HG03103 (cell line): ENCODE measurements at regions not wholly inside any gene's neighbourhood (a gene's known extent, or its start where the extent isn't known, plus 50 kb on each side); places are given as distances from the start of the nearest gene placed in this dataset.

Source experiments
- ATAC-seq: cut with Tn5 transposase; IDR thresholded peaks from one replicate; pipeline ENCODE4 v1.9.1; 2021; ENCODE audit warnings: low read depth; ENCODE audit not compliant: unreplicated experiment

DNA sequence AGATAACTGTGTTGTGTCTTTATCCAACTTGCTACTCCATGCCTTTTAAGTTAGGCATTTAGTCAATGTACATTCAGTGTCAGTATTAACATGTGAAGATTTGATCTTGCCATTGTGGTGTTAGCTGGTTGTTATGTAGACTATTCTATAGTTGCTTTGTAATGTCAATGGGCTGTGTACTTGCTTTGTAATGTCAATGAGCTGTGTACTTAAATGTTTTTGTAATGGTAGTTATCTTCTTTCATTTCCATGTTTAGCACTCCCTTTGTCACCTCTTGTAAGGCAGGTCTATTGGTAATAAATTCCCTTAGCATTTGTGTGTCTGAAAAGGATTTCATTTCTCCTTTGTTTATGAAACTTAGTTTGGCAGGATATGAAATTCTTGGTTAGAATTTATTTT is 53.4 kb downstream of the MC4R start:
- ATAC-seq, result no peak

DNA sequence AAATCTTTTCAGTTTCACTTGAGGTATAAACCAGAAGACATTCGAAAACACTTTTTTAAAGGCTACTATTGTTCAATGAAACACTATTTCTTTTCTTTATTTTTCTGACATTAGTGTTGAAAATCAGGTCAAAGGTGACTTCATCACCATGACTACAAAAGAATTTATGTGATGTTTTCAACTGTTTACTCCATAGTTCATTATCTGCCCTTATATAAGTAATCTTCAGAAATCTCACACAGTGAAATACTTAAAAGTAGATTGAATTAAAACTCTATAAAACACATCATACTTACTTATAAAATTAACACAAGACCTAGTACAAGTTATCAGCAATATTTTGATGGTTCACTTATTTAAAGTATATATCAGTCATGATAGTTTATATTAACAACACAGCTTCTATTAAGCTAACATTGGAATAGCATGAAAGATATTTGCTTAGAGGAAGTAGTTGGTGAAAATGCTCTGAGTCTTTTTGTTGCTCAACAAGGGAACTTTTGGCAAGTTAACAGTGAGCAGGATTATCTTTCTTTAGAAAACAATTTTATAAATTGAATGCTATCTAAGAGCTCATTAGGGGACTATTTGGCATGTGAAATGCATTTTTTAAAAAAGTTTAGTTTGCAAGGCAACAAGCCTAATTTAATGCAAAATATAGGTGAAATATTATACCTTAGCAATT is 60.8 kb downstream of the MC4R start:
- no peak for ATAC-seq

DNA sequence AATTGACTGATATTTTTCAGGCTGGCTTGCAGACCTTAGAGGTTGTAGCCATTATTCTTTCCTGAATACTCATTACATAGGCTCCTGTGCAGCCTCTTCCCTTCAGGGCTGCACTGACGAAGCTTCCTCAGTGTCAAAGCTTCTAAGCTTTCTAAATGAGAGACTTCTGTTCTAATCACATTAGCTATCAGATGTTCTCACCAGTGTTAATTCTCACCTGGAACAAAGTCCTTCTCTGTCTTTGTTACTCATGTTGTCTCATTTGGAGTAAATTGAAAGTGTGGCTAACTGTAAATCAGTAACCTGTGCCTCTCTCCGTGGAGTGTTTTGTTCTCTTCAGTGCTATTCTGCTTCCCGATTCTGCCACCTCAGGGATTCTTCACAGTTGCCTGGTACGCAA is 76.9 kb downstream of the MC4R start:
- ATAC-seq, result no peak

DNA sequence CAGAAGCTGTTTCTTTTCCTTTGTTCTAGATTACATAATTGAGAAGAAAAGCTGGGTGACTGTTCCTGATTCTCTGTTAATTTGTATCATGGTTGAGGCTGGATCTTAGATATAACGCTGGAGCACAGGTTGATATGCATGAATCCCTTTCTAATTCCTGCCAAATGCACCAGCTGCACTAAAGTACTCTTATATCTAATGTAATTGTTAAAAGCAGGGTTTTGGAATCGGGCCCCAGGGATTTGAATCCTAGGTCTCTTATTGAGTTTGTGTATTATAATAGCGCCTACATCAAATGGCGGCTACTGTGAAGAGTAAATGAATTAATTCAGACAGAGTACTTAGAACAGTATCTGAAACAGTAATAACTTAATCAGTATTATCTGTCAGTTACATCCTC is 80.4 kb downstream of the MC4R start:
- ATAC-seq, result no peak

DNA sequence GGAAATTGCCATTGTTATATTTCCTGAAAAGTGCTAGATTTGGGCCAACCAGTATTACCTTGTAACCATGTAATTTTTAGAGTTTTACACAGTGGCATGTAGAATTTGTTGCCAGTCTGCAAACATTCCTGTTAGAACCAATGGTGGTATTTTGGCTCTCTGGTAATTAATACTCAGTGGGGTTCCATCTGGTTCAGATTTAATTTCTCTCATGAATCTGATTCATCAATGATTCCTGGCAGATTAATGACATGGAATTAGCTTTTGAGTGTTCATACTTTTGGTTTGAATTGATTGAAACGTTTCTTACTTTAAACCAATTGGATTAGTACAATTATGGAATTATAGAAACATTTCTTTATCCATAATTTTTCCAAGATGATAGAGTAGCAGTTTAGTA is 93.2 kb downstream of the MC4R start:
- no peak for ATAC-seq

DNA sequence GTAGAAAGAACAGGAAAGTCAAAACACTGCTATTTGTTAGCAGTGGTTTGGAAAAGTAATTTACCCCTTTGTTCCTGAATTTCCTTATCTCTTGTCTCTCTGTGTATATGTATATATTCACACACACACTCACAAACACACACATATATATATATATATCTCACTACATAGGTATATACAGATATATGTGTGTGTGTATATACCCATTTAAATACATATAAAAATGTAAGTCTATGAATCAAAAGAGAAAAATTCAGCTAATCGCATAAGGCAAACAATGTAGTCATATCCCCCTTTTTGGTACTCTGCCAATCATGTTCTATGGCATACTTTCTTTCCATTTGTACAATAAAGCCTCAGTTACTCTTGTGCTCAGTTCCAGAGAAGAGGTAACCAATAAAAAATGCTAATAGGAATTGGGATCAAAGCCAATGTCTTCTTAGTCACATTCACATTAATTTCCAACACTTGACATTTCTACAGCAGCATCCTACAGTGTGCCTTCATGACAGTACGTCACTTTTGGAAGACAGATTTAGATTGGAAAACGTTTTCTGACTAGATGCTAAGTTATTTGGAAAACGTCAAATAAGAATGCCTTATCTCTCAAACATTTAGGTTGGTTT is 94.6 kb downstream of the MC4R start:
- no peak for ATAC-seq

DNA sequence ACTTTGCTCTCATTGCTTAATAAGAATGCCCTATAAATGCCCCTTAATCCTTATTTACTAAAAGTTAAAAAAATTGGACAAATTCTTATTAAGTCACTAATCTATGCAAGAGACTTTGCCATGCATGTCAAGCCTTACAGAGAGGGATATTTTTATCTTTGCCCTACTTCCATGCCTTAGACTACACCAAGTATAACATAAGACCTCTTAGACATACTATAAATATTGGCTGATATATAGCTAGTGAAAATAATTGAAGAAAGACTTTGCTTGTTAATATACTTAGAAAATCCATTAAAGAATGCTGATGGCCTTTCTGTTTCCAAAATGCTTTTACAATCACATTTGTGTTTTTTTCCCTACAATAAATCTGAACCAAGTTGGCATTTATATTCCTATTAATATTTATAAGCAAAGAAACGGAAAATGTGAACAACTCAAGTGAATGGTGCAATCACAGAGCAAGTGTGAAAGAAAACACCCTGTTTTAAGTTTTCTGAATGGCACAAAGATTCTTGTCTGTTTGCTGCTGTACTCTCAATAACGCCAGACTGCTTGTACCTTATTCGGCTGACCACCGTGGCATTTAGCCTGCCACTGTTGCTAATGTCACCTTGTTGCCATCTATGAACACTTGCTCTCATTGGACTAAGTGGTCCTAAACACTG is 105.0 kb downstream of the MC4R start:
- ATAC-seq, result no peak

DNA sequence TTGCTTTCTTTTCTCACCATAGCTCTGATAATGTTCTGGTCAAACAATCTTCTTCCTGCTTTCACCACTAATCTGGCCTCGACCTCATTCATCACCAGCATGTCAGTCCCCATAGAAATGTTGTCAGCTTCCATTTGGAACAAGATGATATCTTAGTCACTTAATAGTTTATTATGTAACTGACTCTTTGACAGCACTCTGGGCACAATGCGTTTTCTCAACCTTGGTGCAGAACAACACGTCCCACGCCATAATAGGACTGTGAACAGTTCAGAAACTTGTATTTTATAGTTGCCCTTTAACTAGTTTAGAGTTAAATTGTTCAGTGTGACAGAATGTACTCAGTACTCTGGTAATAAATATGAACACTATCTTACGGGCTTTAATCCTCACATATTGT is 106.0 kb downstream of the MC4R start:
- no peak for ATAC-seq

DNA sequence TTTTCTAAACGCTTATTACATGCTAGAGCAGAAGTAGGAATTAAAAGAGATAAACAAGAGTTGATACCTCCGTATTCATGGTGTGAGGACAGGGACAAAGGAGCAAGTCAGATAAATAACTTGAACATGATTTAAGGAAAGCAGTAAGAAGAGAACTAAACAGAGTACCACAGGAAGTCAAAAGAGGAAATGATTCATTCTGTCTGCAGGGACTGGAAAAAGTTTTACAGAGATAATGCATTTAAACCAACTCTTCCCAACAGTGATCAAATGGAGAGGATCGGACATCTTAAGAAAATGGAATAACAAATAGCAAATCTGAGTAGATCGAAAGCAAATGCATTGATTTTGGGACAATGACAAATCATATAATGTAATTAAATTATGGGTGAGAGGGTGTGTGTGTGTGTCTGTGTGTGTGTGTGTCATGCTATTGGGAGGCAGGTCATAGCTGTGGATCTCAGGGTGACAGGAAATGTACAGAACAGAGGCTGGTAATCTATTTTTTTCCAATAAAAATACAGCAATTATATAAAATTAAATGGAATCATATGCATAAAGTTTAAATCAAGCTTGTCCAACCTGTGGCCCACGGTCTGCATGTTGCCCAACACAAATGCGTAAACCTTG is 113.4 kb downstream of the MC4R start:
- peak; percentile 59 for ATAC-seq

DNA sequence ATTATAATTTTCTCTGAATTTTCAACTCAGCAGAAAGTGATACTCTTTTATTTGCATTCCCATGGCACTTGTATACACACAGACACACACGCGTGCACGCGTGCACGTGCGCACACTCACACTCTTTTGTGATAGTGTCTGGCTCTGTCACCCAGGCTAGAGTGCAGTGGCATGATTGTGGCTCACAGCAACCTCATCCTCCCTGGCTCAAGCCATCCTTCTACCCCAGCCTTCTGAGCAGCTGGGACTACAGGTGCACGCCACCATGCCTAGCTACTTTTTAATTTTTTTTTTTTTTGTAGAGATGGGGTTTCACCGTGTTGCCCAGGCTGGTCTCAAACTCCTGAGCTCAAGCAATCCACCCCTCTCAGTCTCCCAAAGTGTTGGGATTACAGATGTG is 123.2 kb downstream of the MC4R start:
- ATAC-seq, result no peak

DNA sequence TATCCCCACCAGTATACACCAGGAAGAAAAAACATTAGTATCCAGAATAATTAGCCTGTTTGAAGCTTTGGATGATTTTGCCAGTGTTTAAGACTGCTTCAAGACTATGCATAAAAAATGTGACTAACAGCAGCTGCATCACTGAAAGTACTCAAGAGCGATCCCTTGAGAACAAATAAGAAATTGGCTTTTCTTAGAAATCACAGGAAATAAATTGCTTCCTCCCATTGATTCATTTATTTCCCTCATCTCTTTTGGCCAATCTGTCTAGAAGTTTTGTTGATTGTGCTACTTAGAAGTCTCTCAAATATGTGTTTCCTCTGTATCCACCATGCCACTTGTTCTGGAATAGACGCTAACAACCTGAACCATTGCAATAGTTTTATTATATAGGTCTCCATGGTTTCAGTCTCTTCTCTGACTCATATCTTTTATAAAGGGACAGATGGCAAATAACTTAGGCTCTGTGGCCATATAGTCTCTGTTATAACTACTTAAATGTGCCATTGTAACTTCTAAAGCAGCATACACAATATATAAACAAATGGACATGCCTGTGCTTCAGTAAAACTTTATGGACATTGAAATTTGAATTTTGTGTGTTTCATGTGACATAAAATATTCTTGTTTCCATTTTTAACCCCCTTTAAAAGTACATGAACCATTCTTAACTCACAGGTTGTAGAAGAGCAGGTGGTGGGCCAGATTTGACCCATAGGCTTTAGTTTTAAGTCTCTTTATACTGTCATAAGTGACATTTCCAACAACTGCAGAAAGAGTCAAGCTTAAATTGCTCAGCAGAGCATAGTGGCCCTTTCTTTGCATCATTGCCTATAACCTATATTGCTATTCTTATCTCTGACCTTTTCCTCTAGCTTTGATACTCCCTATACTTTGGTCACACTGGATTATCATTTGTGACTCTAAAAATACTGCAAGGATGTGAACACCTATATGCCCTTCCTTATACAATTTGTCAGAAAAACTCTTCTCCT is 123.9 kb downstream of the MC4R start:
- no peak for ATAC-seq

DNA sequence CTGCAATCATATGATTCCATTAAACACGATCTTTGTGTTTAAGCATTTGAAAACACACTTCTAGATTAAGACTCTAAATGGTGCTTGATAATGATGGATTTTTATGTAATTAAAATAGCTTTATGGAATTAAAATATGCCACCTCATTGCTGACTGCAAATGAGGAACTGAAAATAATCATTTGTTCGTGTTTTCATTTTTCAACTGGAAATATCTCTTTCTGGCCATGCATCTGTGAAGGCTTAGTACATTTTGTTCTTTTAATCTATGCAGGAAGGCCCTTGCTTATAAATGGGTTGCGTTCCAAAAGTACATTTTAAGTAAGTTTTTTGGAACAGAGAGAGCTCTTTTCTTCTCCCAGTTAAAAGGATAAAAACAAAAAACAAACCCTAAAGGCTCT is 125.5 kb downstream of the MC4R start:
- peak; percentile 83 for ATAC-seq

DNA sequence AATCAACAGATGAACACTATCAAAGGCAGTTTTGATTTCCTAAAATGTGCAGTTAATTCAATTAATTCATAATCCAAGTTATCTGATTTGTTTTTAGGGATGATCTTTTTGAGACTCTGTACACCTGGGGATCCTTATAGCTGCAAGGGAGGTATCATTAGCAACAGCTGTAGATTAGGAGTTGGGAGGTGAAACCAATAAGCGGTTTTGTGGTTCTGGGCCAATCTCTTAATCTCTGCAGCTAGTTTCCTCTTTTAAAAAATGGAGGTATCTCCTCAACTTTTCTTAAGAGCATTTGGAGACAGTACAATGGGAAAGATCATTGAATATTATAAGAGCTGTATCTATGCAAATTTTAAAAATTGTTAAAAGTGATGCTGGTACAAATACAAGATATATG is 126.0 kb downstream of the MC4R start:
- peak; percentile 60 for ATAC-seq

DNA sequence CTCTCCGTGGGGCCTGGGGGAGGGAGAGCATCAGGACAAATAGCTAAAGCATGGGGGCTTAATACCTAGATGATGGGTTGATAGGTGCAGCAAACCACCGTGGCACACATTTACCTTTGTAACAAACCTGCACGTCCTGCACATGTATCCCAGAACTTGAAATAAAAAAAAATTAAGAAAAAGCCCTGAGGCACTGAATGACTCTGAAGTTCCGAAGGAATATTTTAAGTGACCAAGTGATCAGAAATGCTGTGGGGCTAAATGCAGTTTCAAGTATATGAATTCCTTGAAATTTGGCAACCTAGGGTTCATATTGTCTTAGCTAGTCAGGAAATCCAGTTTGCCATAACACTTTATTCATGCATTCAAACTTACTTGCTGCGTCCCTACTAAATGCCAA is 127.5 kb downstream of the MC4R start:
- no peak for ATAC-seq

DNA sequence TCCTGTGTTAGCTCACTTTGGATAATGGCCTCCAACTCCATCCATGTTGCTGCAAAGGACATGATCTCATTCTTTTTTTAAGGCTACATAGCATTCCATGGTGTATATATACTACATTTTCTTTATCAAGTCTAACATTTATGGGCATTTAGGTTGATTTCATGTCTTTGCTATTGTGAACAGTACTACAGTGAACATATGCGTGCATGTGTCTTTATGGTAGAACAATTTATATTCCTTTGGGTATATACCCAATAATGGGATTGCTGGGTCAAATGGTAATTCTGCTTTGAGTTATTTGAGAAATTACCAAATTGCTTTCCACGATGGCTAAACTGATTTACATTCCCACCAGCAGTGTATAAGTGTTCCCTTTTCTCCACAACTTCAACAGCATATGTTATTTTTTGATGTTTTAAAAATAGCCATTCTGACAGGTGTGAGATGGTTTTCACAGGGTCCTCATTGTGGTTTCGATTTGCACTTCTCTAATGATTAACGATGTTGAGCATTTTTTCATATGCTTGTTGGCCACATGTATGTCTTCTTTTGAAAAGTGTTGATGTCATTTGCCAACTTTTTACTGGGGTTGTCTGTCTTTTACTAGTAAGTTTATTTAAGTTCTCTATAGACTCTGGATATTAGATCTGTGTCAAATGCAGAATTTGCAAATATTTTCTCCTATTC is 133.4 kb downstream of the MC4R start:
- ATAC-seq, result peak; percentile 90

DNA sequence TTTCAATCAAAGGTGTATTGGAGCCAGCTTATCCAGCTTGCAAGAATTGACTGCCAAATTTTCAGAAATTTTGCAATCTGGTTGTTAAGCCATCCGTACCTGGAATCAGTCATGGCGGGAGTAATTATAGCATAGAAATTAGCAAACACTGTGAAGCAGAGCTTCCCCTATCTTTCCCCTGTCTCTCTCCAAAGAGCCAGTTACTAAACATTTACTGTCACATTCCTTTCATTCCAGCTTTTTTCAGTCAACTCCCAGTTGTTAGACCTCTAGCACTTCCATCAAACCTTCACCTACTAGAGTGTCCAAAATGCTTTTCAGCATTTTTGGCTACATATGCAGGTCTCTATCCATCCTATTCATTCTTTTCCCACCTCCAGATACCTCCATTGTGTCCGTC is 137.4 kb downstream of the MC4R start:
- no peak for ATAC-seq

DNA sequence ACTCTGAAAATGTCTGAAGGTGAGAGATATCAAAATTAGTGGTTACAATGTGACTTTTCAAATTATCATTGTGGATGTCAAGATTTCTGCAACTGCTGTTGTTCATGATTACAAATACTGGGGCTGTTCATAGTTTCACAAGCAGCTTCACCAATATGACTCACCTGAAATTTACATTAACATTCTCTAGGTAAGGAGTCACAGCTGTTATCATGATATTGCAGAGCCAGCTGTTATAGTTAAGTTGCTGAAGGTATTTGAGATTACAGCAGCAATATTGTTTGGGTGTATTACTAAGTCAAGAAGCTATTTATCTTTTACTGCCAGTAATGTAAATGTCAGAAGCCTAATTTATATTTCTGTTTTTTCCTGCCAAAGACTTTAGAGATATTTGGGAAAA is 140.0 kb downstream of the MC4R start:
- ATAC-seq, result peak; percentile 57

DNA sequence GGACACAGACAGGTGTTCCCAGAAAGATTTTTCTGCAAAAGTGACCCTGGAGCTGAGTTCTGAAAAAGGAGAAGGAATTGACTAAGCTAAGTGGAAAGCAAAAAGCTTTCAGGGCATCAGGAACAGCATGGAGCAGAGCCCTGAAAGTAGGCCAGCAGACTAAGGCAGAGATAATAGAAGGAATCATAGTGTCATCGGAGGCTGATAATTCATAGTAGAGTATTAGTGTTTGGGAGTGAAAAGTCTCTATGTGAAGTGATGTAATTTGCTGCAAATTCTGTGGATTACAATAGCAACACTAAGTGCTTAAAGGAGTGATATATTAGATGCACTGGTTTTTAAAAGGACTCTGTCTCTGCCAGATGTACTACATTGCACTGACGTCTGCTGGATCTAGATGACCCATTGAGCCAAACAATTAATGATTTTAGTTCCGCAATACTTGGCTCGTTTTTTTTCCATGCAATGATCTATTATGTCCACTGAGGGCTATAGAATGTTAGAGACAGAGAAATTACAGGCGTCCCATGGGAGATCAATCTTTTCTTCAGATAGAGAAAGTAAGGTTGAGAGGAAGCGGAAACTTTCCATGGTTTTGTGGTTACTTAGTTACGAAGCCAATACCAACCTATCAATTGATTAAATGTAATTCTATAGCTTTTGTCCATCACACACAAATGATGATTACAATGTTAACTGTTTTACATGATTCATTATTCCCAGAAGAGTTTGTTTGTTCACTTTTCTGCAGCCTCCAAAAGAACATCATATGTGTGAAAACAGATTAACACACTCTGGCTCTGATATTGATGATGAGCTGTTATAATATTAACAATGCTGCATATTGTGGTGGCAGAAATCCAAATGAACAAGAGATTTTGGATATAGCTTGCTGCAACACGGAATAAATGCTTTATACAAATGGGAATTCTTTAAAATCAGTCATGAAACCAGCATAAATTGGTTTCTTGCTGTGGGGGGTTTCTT is 143.7 kb downstream of the MC4R start:
- ATAC-seq, result no peak

DNA sequence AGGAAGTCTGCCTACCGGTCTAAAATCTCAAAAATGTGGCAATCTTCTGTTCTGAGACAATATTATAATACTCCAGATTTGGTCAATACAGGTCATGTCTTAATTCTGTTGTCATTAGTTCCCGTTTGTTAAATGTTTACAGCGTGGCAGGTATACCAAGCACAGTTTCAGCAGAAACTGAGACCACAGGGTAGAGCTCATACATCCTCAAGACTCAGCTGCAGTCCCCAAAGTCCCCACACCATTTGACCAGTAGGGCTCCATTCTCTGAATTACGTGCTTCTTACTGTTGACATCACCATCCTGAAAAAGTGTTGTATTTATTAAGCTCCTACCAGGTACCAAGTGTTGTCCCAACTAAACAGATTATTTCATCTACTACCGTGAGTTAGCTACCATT is 157.1 kb downstream of the MC4R start:
- ATAC-seq, result no peak
